K562 (cell line): ENCODE measurements at regions not wholly inside any gene's neighbourhood (a gene's known extent, or its start where the extent isn't known, plus 50 kb on each side); places are given as distances from the start of the nearest gene placed in this dataset.

ENCODE experiments used
- ATAC-seq: fragments of 200-7000 bp; cut with Tn5 transposase; 3 replicates; pipeline ENCODE4 v1.9.1; 2020; ENCODE audit warnings: moderate library complexity
- BruUV-seq: library from RNA; stranded (reverse); fragments of 400-500 nt; replicated peaks from 2 replicates; lab custom pipeline; 2021; lab: Mats Ljungman, UMichigan
- CTCF ChIA-PET: fragments of 300-600 bp; formaldehyde crosslinking; extraction: SDS; loops from one replicate; lab custom pipeline; 2021; ENCODE audit warnings: low intra/inter-chr PET ratio; lab: Yijun Ruan, JAX
- POLR2A ChIA-PET: fragments of 300-600, 350-650 bp; sonication (Branson Sonifier 250); formaldehyde crosslinking; extraction: SDS; loops from one replicate; lab custom pipeline; 2021; ENCODE audit warnings: antibody characterized with exemption, inconsistent platforms; lab: Yijun Ruan, JAX
- DNase-seq, 4 experiments: peaks; one replicate each; pipeline versions ENCODE4 v3.0.0 to v3.0.0-alpha.2; 2011 to 2018; ENCODE audit warnings: low spot score in 3 of 4, mixed read lengths in 3 of 4; ENCODE audit errors: extremely low read depth in 1 of 4
- FAIRE-seq: peaks from 2 replicates; lab custom pipeline; 2011; peaks lifted over from hg19 to GRCh38; lab: Jason Lieb, UNC
- H2AFZ ChIP-seq: 2 replicates; pipeline ENCODE4 v1.6.0; 2011; ENCODE audit warnings: low read depth, low read length, control low read depth, inconsistent platforms
- H3K27ac ChIP-seq: fragments of 200-600 bp; 3 replicates; pipeline ENCODE4 v1.8.0; 2011; ENCODE audit warnings: low read depth, mild to moderate bottlenecking, control low read depth, inconsistent platforms, low read length, moderate library complexity, mixed read lengths; ENCODE audit errors: extremely low read depth
- H3K27me3 ChIP-seq, 2 experiments: fragments of 300-600 bp in 1 of 2; 2 replicates in 1 of 2; 3 replicates in 1 of 2; pipeline versions ENCODE4 v1.6.0 to v1.8.0; 2011; ENCODE audit warnings: inconsistent platforms in 2 of 2, low read length in 2 of 2, mild to moderate bottlenecking in 1 of 2, mixed read lengths in 1 of 2, moderate library complexity in 1 of 2; ENCODE audit not compliant: control insufficient read depth in 2 of 2, insufficient read depth in 2 of 2
- H3K36me3 ChIP-seq: fragments of 300-600 bp; 3 replicates; pipeline ENCODE4 v1.8.0; 2011; ENCODE audit warnings: mild to moderate bottlenecking, low read length, inconsistent platforms; ENCODE audit not compliant: control insufficient read depth, insufficient read depth
- H3K4me1 ChIP-seq, 2 experiments: fragments of 200-600 bp in 1 of 2; replicated peaks in 1 of 2; 2 replicates in 1 of 2; 3 replicates in 1 of 2; pipeline versions ENCODE4 v1.5.1 to v1.8.0; 2011; ENCODE audit warnings: inconsistent platforms in 2 of 2, low read length in 2 of 2, mild to moderate bottlenecking in 1 of 2, mixed read lengths in 1 of 2, moderate library complexity in 1 of 2; ENCODE audit not compliant: control insufficient read depth in 2 of 2, insufficient read depth in 2 of 2
- H3K4me2 ChIP-seq: 2 replicates; pipeline ENCODE4 v1.6.1; 2011; ENCODE audit warnings: low read length, control low read depth, inconsistent platforms, mixed read lengths; ENCODE audit not compliant: insufficient read depth
- H3K4me3 ChIP-seq: fragments of 200-600 bp; sonication (generic), shearing (Covaris generic); 2 replicates; pipeline ENCODE4 v1.5.1; 2016; ENCODE audit warnings: control low read depth, inconsistent platforms
- H3K79me2 ChIP-seq: fragments of 200-600 bp; 3 replicates; pipeline ENCODE4 v1.8.0; 2011; ENCODE audit warnings: low read length, inconsistent platforms; ENCODE audit not compliant: control insufficient read depth, insufficient read depth
- H3K9ac ChIP-seq, 2 experiments: 2 replicates each; pipeline versions ENCODE4 v1.6.0 to v1.6.1; 2011; ENCODE audit warnings: low read depth in 2 of 2, low read length in 2 of 2, control low read depth in 1 of 2, inconsistent platforms in 1 of 2, mild to moderate bottlenecking in 1 of 2, mixed read lengths in 1 of 2; ENCODE audit not compliant: insufficient read depth in 1 of 2
- H3K9me1 ChIP-seq: one replicate; pipeline ENCODE4 v1.6.0; 2011; ENCODE audit warnings: inconsistent platforms, mild to moderate bottlenecking, low read length, moderate library complexity; ENCODE audit not compliant: control insufficient read depth, insufficient read depth
- H3K9me3 ChIP-seq: replicated peaks from 2 replicates; pipeline ENCODE4 v1.5.1; 2011; ENCODE audit warnings: low read depth, low read length, inconsistent platforms; ENCODE audit not compliant: control insufficient read depth, insufficient read depth
- H4K20me1 ChIP-seq: replicated peaks from 2 replicates; pipeline ENCODE4 v1.6.1; 2011; ENCODE audit warnings: low read length, inconsistent platforms, mixed read lengths; ENCODE audit not compliant: control insufficient read depth, insufficient read depth
- GABPB2 ChIP-seq: fragments of 250-450 bp; sonication (Bioruptor Pico); conservative IDR thresholded peaks from 2 replicates; pipeline ENCODE4 v1.5.1; 2021; ENCODE audit warnings: mild to moderate bottlenecking
- ZNF224 ChIP-seq: sonication (generic); formaldehyde crosslinking; IDR thresholded peaks from 2 replicates; pipeline ENCODE4 v1.8.0; 2022; ENCODE audit warnings: mild to moderate bottlenecking, missing genetic modification reagents
- ZNF518B ChIP-seq: fragments of 250-450 bp; sonication (Bioruptor Pico); IDR thresholded peaks from 2 replicates; pipeline ENCODE4 v1.5.0; 2021; ENCODE audit warnings: mild to moderate bottlenecking, moderate library complexity
- WGBS: fragments of 100-300 bp; shearing (Covaris generic); methylation state at CpG from one replicate; pipeline ENCODE4 v1.1.6; 2016; ENCODE audit warnings: low coverage, mixed read lengths; ENCODE audit not compliant: insufficient coverage; ENCODE audit errors: missing lambda C conversion rate; 5-methylcytosine and 5-hydroxymethylcytosine counted together
- in situ Hi-C: fragments of 300-500 bp; cut with MboI; formaldehyde crosslinking; loops from 4 replicates; pipeline ENCODE4 v1.15.0; 2018; ENCODE audit warnings: inconsistent platforms, mixed read lengths
- intact Hi-C: fragments of 100-400 bp; cut with micrococcal nuclease; formaldehyde crosslinking; loops from 2 replicates; pipeline ENCODE4 v1.14.2; 2022

DNA sequence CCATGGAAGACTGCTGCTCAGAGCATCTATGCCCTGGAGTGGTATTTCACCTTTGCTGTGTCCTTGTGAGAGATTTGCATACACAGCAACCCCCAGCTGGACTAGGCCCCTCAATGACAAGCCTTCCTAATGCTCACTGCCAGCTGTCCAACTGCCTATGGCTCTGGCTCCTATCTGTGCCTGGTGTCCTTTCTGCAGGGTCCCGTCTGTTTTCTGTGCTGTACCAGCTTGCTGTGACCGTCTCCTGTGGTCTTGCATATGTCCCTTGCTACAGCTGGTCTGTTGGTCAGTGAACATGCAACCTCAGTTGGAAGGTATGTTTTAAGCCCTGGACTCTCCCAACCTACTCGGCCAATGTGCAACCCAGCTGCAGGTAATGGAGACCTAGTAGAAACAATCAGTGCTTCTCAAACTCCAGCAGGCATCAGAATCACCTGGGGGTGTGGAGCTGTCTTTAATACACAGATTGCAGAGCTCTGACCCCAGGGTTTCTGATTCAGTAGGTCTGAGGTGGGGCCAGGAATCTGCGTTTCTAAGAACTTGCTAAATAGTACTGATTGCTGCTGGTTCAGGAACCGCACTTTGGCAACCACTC lies 306.4 kb upstream of the ZNF32 start (continued):
- TF ChIP-seq ZNF518B (CRISPR knock-in tag) (no peak), GABPB2 (CRISPR knock-in tag) (no peak)
- TF ChIP-seq, all 486 proteins: peak for 0

DNA sequence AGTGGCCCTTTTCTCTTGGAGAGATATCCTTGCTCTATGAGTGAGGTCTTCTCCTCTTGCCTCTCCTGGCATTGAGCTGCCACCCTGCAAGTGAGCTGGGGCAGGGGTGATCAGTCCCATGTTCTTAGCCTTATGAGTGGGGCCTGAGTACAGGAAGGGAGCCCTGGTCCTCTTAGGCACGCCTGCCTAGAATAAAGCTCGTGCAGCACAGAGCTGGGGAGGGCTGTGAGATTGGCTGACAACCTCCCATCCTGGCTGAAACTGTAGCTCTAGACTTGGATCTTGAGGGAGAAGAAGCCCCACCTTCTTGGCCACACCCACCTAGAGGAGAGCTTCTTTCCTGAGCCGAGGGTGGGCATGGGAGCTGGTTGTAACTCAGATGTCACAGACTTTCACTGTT lies 305.0 kb upstream of the ZNF32 start:
- 0% methylated on average over 3 of the region's 3 CpGs for WGBS
- CTCF ChIA-PET: no interaction called here

More for the DNA sequence above, 305.0 kb upstream of the ZNF32 start:
- Histone ChIP-seq H3K9me1 (no peaks in the 10 kb centered on the region), H3K9me3 (no peaks in the 10 kb centered on the region), H3K27me3 (no peaks in the 10 kb centered on the region), H3K79me2 (no peaks in the 10 kb centered on the region), H3K27ac (no peak overlapping the region), H4K20me1 (no peaks in the 10 kb centered on the region), H3K4me1 (no peaks in the 10 kb centered on the region)
- FAIRE-seq: no peak
- BruUV-seq: no TSS peak
- no peak for DNase-seq
- no peak for ATAC-seq
- intact Hi-C loops: no loop called here
- no peak for TF ChIP-seq ZNF224 (CRISPR knock-in tag)
- TF ChIP-seq, all 486 proteins: peak for 0
- H3K9ac ChIP-seq: no peak overlapping the region
- no peaks in the 10 kb centered on the region for H3K36me3 ChIP-seq
- H2AFZ ChIP-seq: no peak overlapping the region
- no peak overlapping the region for H3K4me2 ChIP-seq
- in situ Hi-C loops: no loop called here
- no peak overlapping the region for H3K4me3 ChIP-seq
- POLR2A ChIA-PET: interaction anchor here (0.6 to 1.3 kb wide), 2 partner anchors 165 to 931 kb away, joined by 3 to 4 read pairs; no protein-coding TSS in a partner anchor
